NB4 (cell line): ENCODE measurements at regions not wholly inside any gene's neighbourhood (a gene's known extent, or its start where the extent isn't known, plus 50 kb on each side); places are given as distances from the start of the nearest gene placed in this dataset.

Experiments used
- CTCF ChIP-seq: IDR thresholded peaks from one replicate; pipeline ENCODE4 v1.5.1; 2012; ENCODE audit warnings: low read depth, low read length
- MAX ChIP-seq: IDR thresholded peaks from 2 replicates; pipeline ENCODE4 v1.6.1; 2011; ENCODE audit warnings: low read depth, low read length
- POLR2A ChIP-seq: IDR thresholded peaks from 2 replicates; pipeline ENCODE4 v1.6.1; 2011; ENCODE audit warnings: mild to moderate bottlenecking; ENCODE audit not compliant: insufficient read length; ENCODE audit errors: extremely low read depth

- TF ChIP-seq POLR2A: no peak
- TF ChIP-seq CTCF: no peak
- TF ChIP-seq MAX: no peak
Measured at GRCh38 chr13:59570204-59570603, 593.5 kb downstream of the DIAPH3 start.
